GM12878 (cell line): ENCODE measurements at regions not wholly inside any gene's neighbourhood (a gene's known extent, or its start where the extent isn't known, plus 50 kb on each side); places are given as distances from the start of the nearest gene placed in this dataset.

Experiments
- JUNB ChIP-seq: IDR thresholded peaks from 2 replicates; pipeline ENCODE4 v1.6.1; 2016; ENCODE audit warnings: antibody characterized with exemption, mild to moderate bottlenecking
- TCF12 ChIP-seq: IDR thresholded peaks from 2 replicates; pipeline ENCODE4 v1.6.1; 2011; ENCODE audit warnings: low read depth, mild to moderate bottlenecking, low read length

DNA sequence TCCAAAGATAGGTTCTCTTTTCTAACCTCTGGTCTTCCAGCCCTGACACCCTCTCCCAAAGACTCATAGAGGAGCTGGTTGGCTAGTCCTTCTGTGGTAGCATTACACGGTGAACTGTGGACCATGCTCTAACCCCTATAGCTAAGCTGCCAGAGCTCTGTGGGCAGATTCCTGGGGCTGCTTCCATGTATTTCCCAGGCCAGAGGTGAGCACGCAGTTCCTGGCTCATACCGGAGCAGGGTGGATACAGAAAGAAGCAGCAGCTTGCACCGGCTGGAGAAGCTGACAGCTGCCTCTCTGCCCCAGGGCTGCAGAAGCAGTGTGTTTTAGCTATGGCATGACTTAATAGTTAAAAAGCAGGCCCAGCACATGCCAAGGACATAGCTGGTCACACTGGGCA is 84.1 kb upstream of the FOXP4 start:
- TF ChIP-seq TCF12 (no peak), JUNB (no peak)
